ENCODE measurements at regions not wholly inside any gene's neighbourhood (a gene's known extent, or its start where the extent isn't known, plus 50 kb on each side); places are given as distances from the start of the nearest gene placed in this dataset.

GRCh38 chr16:6916946-6917345, 415.7 kb upstream of the RBFOX1 start (continued):
- TF ChIP-seq, protein P1, sequence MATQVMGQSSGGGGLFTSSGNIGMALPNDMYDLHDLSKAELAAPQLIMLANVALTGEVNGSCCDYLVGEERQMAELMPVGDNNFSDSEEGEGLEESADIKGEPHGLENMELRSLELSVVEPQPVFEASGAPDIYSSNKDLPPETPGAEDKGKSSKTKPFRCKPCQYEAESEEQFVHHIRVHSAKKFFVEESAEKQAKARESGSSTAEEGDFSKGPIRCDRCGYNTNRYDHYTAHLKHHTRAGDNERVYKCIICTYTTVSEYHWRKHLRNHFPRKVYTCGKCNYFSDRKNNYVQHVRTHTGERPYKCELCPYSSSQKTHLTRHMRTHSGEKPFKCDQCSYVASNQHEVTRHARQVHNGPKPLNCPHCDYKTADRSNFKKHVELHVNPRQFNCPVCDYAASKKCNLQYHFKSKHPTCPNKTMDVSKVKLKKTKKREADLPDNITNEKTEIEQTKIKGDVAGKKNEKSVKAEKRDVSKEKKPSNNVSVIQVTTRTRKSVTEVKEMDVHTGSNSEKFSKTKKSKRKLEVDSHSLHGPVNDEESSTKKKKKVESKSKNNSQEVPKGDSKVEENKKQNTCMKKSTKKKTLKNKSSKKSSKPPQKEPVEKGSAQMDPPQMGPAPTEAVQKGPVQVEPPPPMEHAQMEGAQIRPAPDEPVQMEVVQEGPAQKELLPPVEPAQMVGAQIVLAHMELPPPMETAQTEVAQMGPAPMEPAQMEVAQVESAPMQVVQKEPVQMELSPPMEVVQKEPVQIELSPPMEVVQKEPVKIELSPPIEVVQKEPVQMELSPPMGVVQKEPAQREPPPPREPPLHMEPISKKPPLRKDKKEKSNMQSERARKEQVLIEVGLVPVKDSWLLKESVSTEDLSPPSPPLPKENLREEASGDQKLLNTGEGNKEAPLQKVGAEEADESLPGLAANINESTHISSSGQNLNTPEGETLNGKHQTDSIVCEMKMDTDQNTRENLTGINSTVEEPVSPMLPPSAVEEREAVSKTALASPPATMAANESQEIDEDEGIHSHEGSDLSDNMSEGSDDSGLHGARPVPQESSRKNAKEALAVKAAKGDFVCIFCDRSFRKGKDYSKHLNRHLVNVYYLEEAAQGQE (IDR thresholded peaks at IDR 0.05; ENCODE audit: low read depth) = no peak
- TF ChIP-seq YY1 (IDR thresholded peaks at IDR 0.05; ENCODE audit: extremely low read depth, insufficient replicate concordance, low read depth, low read length) (no peak), EZH2 (IDR thresholded peaks at IDR 0.05) (no peak), ATF3 (IDR thresholded peaks at IDR 0.05) (no peak), ZNF274 (IDR thresholded peaks at IDR 0.05; ENCODE audit: low read depth, low read length) (no peak), ELF1 (IDR thresholded peaks at IDR 0.05; ENCODE audit: borderline replicate concordance, low read depth) (no peak)

- Histone ChIP-seq H3K4me1 (ENCODE audit: control insufficient read depth in 1 of 2, insufficient read depth in 2 of 2, low read length in 2 of 2) (no peaks in the 10 kb centered on the region), H3K4me2 (ENCODE audit: low read length) (no peak overlapping the region), H3K4me3 (replicated peaks in 1 of 2; ENCODE audit: low read depth in 1 of 2, low read length in 2 of 2) (no peak overlapping the region), H3K9me3 (ENCODE audit: control insufficient read depth in 1 of 2, insufficient read depth in 1 of 2, low read depth in 1 of 2, low read length in 2 of 2) (no peaks in the 10 kb centered on the region), H3K36me3 (ENCODE audit: control insufficient read depth in 1 of 2, insufficient read depth in 2 of 2, low read length in 2 of 2) (no peaks in the 10 kb centered on the region), H4K20me1 (ENCODE audit: insufficient read depth) (no peaks in the 10 kb centered on the region), H3K79me2 (ENCODE audit: insufficient read depth, low read length) (no peaks in the 10 kb centered on the region), H2AFZ (ENCODE audit: low read depth, low read length, poor library complexity, severe bottlenecking) (no peak overlapping the region), H3K9me2 (ENCODE audit: insufficient read depth) (no peaks in the 10 kb centered on the region), H3K27me3 (ENCODE audit: insufficient read depth, low read length) (no peaks in the 10 kb centered on the region), H3K9ac (ENCODE audit: low read length) (no peak overlapping the region), H3K27ac (ENCODE audit: low read depth, low read length) (no peak overlapping the region)
- no TSS peak for BruUV-seq (replicated peaks)
- ChIA-PET RAD21 (ENCODE audit: low non-redundant PET in 1 of 2, low total read pairs in 2 of 2, uncharacterized antibody in 2 of 2, unreplicated experiment in 2 of 2) (no interaction called here), CTCF (no interaction called here), POLR2A (no interaction called here)
- intact Hi-C loops (cut with micrococcal nuclease) = no loop called here
- ATAC-seq (no peak), DNase-seq (ENCODE audit: low read depth, low spot score) (no peak)
- TF ChIP-seq ZNF274 (IDR thresholded peaks at IDR 0.05; ENCODE audit: low read depth, low read length) (no peak), ZFX (IDR thresholded peaks at IDR 0.05) (no peak), RAD21 (IDR thresholded peaks at IDR 0.05; ENCODE audit: low read depth) (no peak), POLR2A (IDR thresholded peaks at IDR 0.05; ENCODE audit: borderline replicate concordance, extremely low read depth, insufficient read depth, insufficient read length) (no peak), EZH2 (IDR thresholded peaks at IDR 0.05) (no peak), POLR2AphosphoS5 (IDR thresholded peaks at IDR 0.05; ENCODE audit: low read depth, low read length) (no peak), SRF (IDR thresholded peaks at IDR 0.05; ENCODE audit: low read depth) (no peak), CTCF (IDR thresholded peaks at IDR 0.05 in 2 of 3, conservative IDR thresholded peaks at IDR 0.05 in 1 of 3; ENCODE audit: borderline replicate concordance in 1 of 3, insufficient read depth in 1 of 3, low read depth in 2 of 3, low read length in 2 of 3) (no peak), ELF1 (IDR thresholded peaks at IDR 0.05; ENCODE audit: borderline replicate concordance, low read depth) (no peak), FOSL1 (IDR thresholded peaks at IDR 0.05; ENCODE audit: low read depth) (no peak), SP1 (IDR thresholded peaks at IDR 0.05; ENCODE audit: low read depth) (no peak), ATF3 (IDR thresholded peaks at IDR 0.05) (no peak), EZH2phosphoT487 (IDR thresholded peaks at IDR 0.05; ENCODE audit: borderline replicate concordance) (no peak), CBX3 (IDR thresholded peaks at IDR 0.05; ENCODE audit: low read depth) (no peak), SIN3A (IDR thresholded peaks at IDR 0.05; ENCODE audit: low read depth) (no peak), TCF7L2 (IDR thresholded peaks at IDR 0.05; ENCODE audit: borderline replicate concordance, extremely low read depth, insufficient read depth, insufficient read length) (no peak), MAX (IDR thresholded peaks at IDR 0.05) (no peak)
Observed at GRCh38 chr16:6913566-6913965, 419.1 kb upstream of the RBFOX1 start.
